ENCODE measurements at regions not wholly inside any gene's neighbourhood (a gene's known extent, or its start where the extent isn't known, plus 50 kb on each side); places are given as distances from the start of the nearest gene placed in this dataset.

DNA sequence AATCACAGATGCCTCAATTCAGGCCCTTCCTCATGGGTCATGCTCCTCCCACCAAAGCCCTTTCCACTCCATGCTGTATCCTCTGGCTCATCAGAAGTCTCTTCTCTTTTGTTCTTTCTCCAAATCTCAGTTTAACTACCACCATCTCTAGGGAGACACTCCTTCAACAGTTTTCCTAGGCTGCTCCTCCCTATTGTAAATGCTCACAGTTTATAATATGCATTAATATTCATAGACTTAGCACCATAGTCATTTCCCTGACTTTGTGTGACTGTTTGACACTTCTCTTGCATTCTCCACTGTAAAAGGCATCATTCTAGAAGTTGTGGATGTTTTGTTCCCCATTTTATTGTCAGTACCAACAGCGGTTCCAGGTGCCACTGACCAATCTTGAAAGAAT is 226.5 kb upstream of the PRSS1 start:
- TF ChIP-seq CTCF (IDR thresholded peaks at IDR 0.05), result no peak
- TF ChIP-seq POLR2A (IDR thresholded peaks at IDR 0.05), result no peak
